ENCODE measurements at regions not wholly inside any gene's neighbourhood (a gene's known extent, or its start where the extent isn't known, plus 50 kb on each side); places are given as distances from the start of the nearest gene placed in this dataset.
"Not testable (repeated sequence)": the region's sequence is repeated elsewhere in the genome, so short reads cannot be mapped to it uniquely, and the experiment has no call there.

DNA sequence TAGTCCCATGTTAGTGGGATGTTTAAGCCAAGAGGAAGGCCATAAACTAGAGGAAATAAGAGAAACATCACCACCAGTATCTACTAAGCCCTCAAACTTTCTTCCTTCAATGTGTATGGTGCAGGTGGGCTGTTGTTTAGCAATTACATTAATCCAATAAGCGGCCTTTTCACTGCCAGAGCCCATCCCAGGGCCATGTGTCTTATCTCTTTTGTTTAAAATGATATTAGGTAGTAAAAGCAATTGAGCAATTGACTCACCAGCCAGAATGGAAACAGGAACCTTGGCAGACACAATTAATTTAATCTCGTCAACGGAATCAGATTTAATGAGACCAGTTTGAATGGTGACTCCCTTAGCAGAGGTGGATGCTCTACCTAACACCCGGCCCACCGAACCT is 1503.5 kb downstream of the UQCRFS1 start:
- no peaks in the 10 kb centered on the region for H3K4me1 ChIP-seq (ENCODE audit: control extremely low read depth in 1 of 4, control insufficient read depth in 4 of 4, insufficient read depth in 4 of 4, low read length in 3 of 4)
- H3K9me3 ChIP-seq (ENCODE audit: control extremely low read depth in 1 of 5, control insufficient read depth in 4 of 5, insufficient read depth in 2 of 5, low read depth in 1 of 5, low read length in 4 of 5), result peaks cover 2 to 6% (median 2%) of the 10 kb centered on the region in 5 experiments
- no peak for DNase-seq
- CTCF ChIA-PET, result no interaction called here
- WGBS (ENCODE audit: insufficient coverage), result 96% methylated on average over 4 of the region's 5 CpGs
- no peak overlapping the region for H3K27ac ChIP-seq (ENCODE audit: insufficient read depth in 1 of 2, low read depth in 1 of 2, low read length in 2 of 2, poor library complexity in 1 of 2, severe bottlenecking in 2 of 2)
- no peaks in the 10 kb centered on the region for H3K36me3 ChIP-seq (ENCODE audit: control insufficient read depth in 4 of 4, insufficient read depth in 4 of 4, low read length in 3 of 4)
- H3K27me3 ChIP-seq (replicated peaks in 2 of 5; ENCODE audit: control insufficient read depth in 4 of 5, insufficient read depth in 5 of 5, low read length in 4 of 5), result no peaks in the 10 kb centered on the region
- H3K4me3 ChIP-seq (ENCODE audit: control insufficient read depth in 1 of 7, extremely low read depth in 1 of 7, insufficient read depth in 4 of 7, low read depth in 2 of 7, low read length in 6 of 7), result no peak overlapping the region
- POLR2A ChIA-PET, result no interaction called here

DNA sequence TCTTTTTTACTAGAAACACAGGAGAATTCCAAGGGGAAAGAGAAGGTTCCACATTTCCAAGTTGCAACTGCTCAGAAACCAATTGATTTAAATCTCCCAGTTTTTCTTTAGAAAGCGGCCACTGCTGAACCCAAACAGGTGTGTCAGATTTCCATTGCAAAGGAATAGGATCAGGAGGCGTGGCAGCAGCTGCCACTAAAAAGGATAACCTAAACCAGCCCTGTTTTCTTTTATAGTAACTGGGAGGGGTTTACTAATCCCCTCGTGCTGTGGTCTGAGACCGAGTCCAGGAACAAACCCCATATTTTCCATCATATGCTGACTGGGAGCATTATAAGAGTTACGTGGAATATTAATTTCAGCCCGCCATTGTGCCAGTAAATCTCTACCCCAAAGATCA is 1504.0 kb downstream of the UQCRFS1 start:
- DNase-seq; H3K27ac ChIP-seq (ENCODE audit: insufficient read depth in 1 of 2, low read depth in 1 of 2, low read length in 2 of 2, poor library complexity in 1 of 2, severe bottlenecking in 2 of 2); POLR2A ChIA-PET; H3K4me1 ChIP-seq (ENCODE audit: control extremely low read depth in 1 of 4, control insufficient read depth in 4 of 4, insufficient read depth in 4 of 4, low read length in 3 of 4); H3K4me3 ChIP-seq (ENCODE audit: control insufficient read depth in 1 of 7, extremely low read depth in 1 of 7, insufficient read depth in 4 of 7, low read depth in 2 of 7, low read length in 6 of 7); H3K27me3 ChIP-seq (replicated peaks in 2 of 5; ENCODE audit: control insufficient read depth in 4 of 5, insufficient read depth in 5 of 5, low read length in 4 of 5); CTCF ChIA-PET; H3K9me3 ChIP-seq (ENCODE audit: control extremely low read depth in 1 of 5, control insufficient read depth in 4 of 5, insufficient read depth in 2 of 5, low read depth in 1 of 5, low read length in 4 of 5); H3K36me3 ChIP-seq (ENCODE audit: control insufficient read depth in 4 of 4, insufficient read depth in 4 of 4, low read length in 3 of 4): not testable (repeated sequence)
- WGBS (ENCODE audit: insufficient coverage), result 93% methylated on average over 2 of the region's 6 CpGs

DNA sequence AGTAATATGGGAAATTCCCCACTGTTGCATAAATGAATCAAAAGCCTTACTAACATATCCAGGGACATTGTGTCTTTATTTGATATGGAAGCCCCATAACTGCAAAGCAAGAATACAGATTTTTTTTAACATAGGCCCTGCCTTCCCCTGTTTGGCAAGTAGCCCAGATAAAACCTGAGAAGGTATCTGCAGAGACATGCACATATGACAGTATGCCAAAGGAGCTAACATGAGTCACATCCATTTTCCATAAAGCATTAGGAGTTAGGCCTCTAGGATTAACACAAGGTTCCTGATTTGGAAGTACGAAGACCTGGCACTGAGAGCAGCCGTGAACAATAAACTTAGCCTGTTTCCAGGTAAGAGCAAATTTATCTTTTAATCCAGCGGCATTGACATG is 1505.9 kb downstream of the UQCRFS1 start:
- H3K36me3 ChIP-seq (ENCODE audit: control insufficient read depth in 4 of 4, insufficient read depth in 4 of 4, low read length in 3 of 4); H3K27me3 ChIP-seq (replicated peaks in 2 of 5; ENCODE audit: control insufficient read depth in 4 of 5, insufficient read depth in 5 of 5, low read length in 4 of 5); DNase-seq; H3K4me1 ChIP-seq (ENCODE audit: control extremely low read depth in 1 of 4, control insufficient read depth in 4 of 4, insufficient read depth in 4 of 4, low read length in 3 of 4); CTCF ChIA-PET; H3K4me3 ChIP-seq (ENCODE audit: control insufficient read depth in 1 of 7, extremely low read depth in 1 of 7, insufficient read depth in 4 of 7, low read depth in 2 of 7, low read length in 6 of 7); H3K9me3 ChIP-seq (ENCODE audit: control extremely low read depth in 1 of 5, control insufficient read depth in 4 of 5, insufficient read depth in 2 of 5, low read depth in 1 of 5, low read length in 4 of 5); H3K27ac ChIP-seq (ENCODE audit: insufficient read depth in 1 of 2, low read depth in 1 of 2, low read length in 2 of 2, poor library complexity in 1 of 2, severe bottlenecking in 2 of 2); POLR2A ChIA-PET: not testable (repeated sequence)
- 100% methylated on average over 3 of the region's 3 CpGs for WGBS (ENCODE audit: insufficient coverage)

DNA sequence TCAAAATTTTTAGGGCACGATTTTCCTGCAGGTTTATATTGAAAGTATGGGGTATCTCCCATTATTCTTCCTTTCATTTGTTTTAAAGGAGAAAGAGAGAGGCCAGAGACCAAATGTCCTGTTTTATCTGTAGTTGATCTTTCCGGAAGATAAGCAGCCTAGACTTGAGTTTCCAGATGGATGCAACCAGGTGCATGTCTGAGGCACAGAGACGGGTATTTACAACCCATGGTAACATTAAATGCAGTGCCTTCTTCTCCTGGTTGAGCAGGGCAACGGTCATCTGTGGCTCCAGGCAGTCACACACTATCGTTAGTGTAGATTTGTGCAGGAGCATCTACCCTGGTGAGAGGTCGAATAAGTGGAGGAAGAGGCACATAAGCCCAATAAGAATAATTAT is 1507.1 kb downstream of the UQCRFS1 start:
- Histone ChIP-seq H3K36me3 (ENCODE audit: control insufficient read depth in 4 of 4, insufficient read depth in 4 of 4, low read length in 3 of 4) (no peaks in the 10 kb centered on the region), H3K27me3 (replicated peaks in 2 of 5; ENCODE audit: control insufficient read depth in 4 of 5, insufficient read depth in 5 of 5, low read length in 4 of 5) (no peaks in the 10 kb centered on the region), H3K27ac (ENCODE audit: insufficient read depth in 1 of 2, low read depth in 1 of 2, low read length in 2 of 2, poor library complexity in 1 of 2, severe bottlenecking in 2 of 2) (no peak overlapping the region), H3K4me3 (ENCODE audit: control insufficient read depth in 1 of 7, extremely low read depth in 1 of 7, insufficient read depth in 4 of 7, low read depth in 2 of 7, low read length in 6 of 7) (no peak overlapping the region), H3K4me1 (ENCODE audit: control extremely low read depth in 1 of 4, control insufficient read depth in 4 of 4, insufficient read depth in 4 of 4, low read length in 3 of 4) (no peaks in the 10 kb centered on the region), H3K9me3 (ENCODE audit: control extremely low read depth in 1 of 5, control insufficient read depth in 4 of 5, insufficient read depth in 2 of 5, low read depth in 1 of 5, low read length in 4 of 5) (peaks cover 0 to 4% (median 2%) of the 10 kb centered on the region in 5 experiments)
- ChIA-PET POLR2A (no interaction called here), CTCF (no interaction called here)
- DNase-seq, result no peak
- 76% methylated on average over 4 of the region's 6 CpGs for WGBS (ENCODE audit: insufficient coverage)

DNA sequence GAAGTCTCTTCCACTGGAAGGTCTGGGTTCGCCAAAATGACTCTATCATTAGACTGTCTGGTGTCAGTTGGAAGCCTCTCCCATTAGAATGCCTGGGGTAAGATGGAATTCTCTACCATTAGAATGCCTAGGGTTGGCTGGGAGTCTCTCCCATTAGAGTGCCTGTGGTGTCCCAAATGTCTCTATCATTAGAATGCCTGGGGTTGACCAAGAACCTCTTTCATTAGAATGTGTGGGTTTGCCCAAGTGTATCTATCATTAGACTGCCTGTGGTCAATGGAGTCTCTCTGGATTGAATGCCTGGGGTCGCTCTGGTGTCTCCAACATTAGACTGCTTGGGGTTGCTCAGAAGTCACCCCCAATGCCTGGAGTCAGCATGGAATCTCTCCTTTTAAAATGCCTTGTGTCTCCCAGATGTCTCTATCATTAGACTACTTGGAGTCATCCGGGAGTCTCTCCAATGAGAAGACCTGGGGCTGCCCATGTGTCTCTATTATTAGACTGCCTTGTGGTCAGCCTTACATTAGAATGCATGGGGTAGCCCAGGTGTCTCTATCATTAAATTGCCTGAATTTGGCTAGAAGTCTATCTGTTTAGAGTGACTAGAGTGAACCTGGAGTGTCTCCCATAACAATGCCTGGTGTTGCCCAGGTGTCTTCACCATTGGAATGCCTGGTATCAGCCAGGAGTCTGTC is 1518.4 kb downstream of the UQCRFS1 start:
- ChIA-PET POLR2A (no interaction called here), CTCF (no interaction called here)
- Histone ChIP-seq H3K9me3 (ENCODE audit: control extremely low read depth in 1 of 5, control insufficient read depth in 4 of 5, insufficient read depth in 2 of 5, low read depth in 1 of 5, low read length in 4 of 5) (peaks cover 0 to 14% (median 3%) of the 10 kb centered on the region in 5 experiments), H3K27me3 (replicated peaks in 2 of 5; ENCODE audit: control insufficient read depth in 4 of 5, insufficient read depth in 5 of 5, low read length in 4 of 5) (no peaks in the 10 kb centered on the region), H3K36me3 (ENCODE audit: control insufficient read depth in 4 of 4, insufficient read depth in 4 of 4, low read length in 3 of 4) (no peaks in the 10 kb centered on the region), H3K4me3 (ENCODE audit: control insufficient read depth in 1 of 7, extremely low read depth in 1 of 7, insufficient read depth in 4 of 7, low read depth in 2 of 7, low read length in 6 of 7) (no peak overlapping the region), H3K4me1 (ENCODE audit: control extremely low read depth in 1 of 4, control insufficient read depth in 4 of 4, insufficient read depth in 4 of 4, low read length in 3 of 4) (no peaks in the 10 kb centered on the region), H3K27ac (ENCODE audit: insufficient read depth in 1 of 2, low read depth in 1 of 2, low read length in 2 of 2, poor library complexity in 1 of 2, severe bottlenecking in 2 of 2) (no peak overlapping the region)
- 73% methylated on average over 3 of the region's 3 CpGs for WGBS (ENCODE audit: insufficient coverage)
- DNase-seq, result no peak

DNA sequence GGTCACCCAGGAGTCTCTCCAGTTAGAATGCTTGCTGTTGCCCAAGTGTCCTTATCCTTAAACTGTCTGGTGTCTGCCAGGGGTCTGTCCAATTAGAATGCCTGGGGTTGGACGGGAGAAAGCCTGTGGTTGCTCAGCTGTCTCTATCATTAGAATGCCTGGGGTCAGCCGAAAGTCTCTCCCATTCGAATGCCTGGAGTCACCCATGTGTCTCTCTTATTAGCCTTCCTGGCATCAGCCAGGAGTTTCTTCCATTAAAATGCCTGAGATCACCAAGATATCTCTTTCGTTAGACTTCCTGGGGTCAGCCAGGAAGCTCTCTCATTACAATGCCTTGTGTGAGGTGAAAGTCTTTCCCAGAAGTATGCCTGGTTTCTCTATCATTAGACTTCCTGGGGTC is 1521.0 kb downstream of the UQCRFS1 start:
- no peak overlapping the region for H3K4me3 ChIP-seq (ENCODE audit: control insufficient read depth in 1 of 7, extremely low read depth in 1 of 7, insufficient read depth in 4 of 7, low read depth in 2 of 7, low read length in 6 of 7)
- no peak overlapping the region for H3K27ac ChIP-seq (ENCODE audit: insufficient read depth in 1 of 2, low read depth in 1 of 2, low read length in 2 of 2, poor library complexity in 1 of 2, severe bottlenecking in 2 of 2)
- 82% methylated on average over 4 of the region's 4 CpGs for WGBS (ENCODE audit: insufficient coverage)
- ChIA-PET CTCF (no interaction called here), POLR2A (no interaction called here)
- DNase-seq, result no peak
- H3K36me3 ChIP-seq (ENCODE audit: control insufficient read depth in 4 of 4, insufficient read depth in 4 of 4, low read length in 3 of 4), result no peaks in the 10 kb centered on the region
- H3K9me3 ChIP-seq (ENCODE audit: control extremely low read depth in 1 of 5, control insufficient read depth in 4 of 5, insufficient read depth in 2 of 5, low read depth in 1 of 5, low read length in 4 of 5), result peaks cover 0 to 15% (median 3%) of the 10 kb centered on the region in 5 experiments
- no peaks in the 10 kb centered on the region for H3K27me3 ChIP-seq (replicated peaks in 2 of 5; ENCODE audit: control insufficient read depth in 4 of 5, insufficient read depth in 5 of 5, low read length in 4 of 5)
- no peaks in the 10 kb centered on the region for H3K4me1 ChIP-seq (ENCODE audit: control extremely low read depth in 1 of 4, control insufficient read depth in 4 of 4, insufficient read depth in 4 of 4, low read length in 3 of 4)

DNA sequence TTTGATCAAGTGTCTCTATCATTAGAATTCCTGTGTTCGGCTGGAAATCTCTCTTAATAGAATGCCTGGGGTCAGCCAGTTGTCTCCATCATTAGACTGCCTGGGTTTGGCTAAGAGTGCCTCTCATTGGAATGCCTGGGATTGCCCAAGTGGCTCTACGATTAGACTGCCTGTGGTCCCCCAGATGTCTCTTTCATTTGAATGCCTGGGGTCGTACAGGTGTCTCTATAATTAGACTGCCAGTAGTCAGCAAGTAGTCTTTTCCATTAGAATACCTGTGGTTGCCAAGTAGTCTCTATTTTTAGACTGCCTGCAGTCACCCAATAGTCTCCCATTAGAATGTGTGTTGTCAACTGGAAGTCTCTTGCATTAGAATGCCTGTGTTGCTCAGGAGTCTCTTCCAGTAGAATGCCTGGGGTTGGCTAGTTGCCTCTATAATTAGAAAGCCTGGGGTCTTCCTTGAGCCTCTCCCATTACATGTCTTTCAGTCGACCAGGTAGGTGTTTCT is 1523.2 kb downstream of the UQCRFS1 start:
- no peak for DNase-seq
- Histone ChIP-seq H3K4me3 (ENCODE audit: control insufficient read depth in 1 of 7, extremely low read depth in 1 of 7, insufficient read depth in 4 of 7, low read depth in 2 of 7, low read length in 6 of 7) (no peak overlapping the region), H3K27ac (ENCODE audit: insufficient read depth in 1 of 2, low read depth in 1 of 2, low read length in 2 of 2, poor library complexity in 1 of 2, severe bottlenecking in 2 of 2) (no peak overlapping the region), H3K27me3 (replicated peaks in 2 of 5; ENCODE audit: control insufficient read depth in 4 of 5, insufficient read depth in 5 of 5, low read length in 4 of 5) (no peaks in the 10 kb centered on the region), H3K4me1 (ENCODE audit: control extremely low read depth in 1 of 4, control insufficient read depth in 4 of 4, insufficient read depth in 4 of 4, low read length in 3 of 4) (no peaks in the 10 kb centered on the region), H3K9me3 (ENCODE audit: control extremely low read depth in 1 of 5, control insufficient read depth in 4 of 5, insufficient read depth in 2 of 5, low read depth in 1 of 5, low read length in 4 of 5) (peaks cover 0 to 16% (median 7%) of the 10 kb centered on the region in 5 experiments), H3K36me3 (ENCODE audit: control insufficient read depth in 4 of 4, insufficient read depth in 4 of 4, low read length in 3 of 4) (no peaks in the 10 kb centered on the region)
- 40% methylated on average over 1 of the region's 4 CpGs for WGBS (ENCODE audit: insufficient coverage)
- ChIA-PET CTCF (no interaction called here), POLR2A (no interaction called here)

All from common myeloid progenitor, CD34-positive (primary cell).